ENCODE measurements at regions not wholly inside any gene's neighbourhood (a gene's known extent, or its start where the extent isn't known, plus 50 kb on each side); places are given as distances from the start of the nearest gene placed in this dataset.
"Not testable (repeated sequence)": the region's sequence is repeated elsewhere in the genome, so short reads cannot be mapped to it uniquely, and the experiment has no call there.

DNA sequence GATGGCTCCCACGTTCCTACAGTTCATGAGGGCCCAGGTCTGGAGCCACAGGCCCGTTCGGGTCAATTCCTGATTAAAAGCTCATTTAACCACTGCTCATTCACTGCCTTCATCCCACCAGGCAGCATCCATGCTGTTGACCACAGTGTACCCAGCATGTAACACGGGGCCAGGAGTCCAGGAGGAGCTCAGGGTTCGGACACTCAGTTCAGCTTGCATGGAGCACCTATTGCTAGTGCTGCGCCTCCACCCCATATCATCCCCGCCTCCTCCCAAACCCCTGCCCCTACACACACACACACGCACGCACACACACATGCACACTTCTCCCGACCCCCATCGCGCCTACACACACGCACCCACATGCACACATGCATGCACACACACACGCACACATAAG lies 72.9 kb upstream of the SNTG2 start:
- no peak for DNase-seq

DNA sequence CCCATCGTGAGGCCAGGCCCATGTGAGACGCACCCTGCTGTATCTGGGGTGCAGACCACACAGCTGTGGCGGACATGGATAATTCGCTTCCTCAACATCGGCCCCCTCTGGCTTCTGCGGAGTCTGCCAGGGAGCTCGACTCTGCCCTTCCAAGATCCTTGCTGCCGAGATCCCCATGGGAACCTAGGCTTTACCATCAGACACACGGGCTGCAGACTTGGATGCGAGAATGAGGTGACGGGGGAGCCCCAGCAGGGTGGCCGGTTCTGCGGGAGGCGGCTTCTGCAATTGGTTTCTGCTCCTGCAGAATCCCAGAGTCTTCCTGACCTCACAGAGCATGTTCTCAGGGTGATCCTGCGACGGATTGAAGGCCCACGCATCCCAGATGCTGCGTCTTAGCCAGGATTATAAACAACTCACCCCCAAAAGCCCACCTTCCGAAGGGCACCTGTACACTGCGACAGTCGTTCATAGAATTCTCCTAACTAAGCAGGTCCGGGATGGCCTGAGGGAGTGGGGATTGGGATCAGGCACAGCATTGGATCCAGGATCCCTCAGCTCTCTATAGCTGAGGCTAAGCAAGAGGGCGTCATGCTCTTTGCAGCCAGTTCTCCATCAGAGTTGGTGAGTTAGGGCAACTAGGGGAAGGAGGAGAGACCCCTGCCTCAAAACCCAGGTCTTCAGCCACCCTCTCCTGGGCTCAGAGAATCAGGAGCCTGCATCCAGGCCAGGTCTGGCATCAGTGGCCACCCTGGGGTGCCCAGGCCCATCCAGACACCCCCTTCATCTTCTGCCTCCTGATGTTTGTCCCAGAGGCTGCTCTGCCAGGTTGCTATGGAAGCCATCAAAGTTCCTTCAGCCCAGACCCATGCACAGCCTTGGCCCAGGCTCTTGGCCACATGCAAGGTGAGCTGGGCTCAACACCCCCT lies 74.7 kb upstream of the SNTG2 start:
- DNase-seq: no peak

DNA sequence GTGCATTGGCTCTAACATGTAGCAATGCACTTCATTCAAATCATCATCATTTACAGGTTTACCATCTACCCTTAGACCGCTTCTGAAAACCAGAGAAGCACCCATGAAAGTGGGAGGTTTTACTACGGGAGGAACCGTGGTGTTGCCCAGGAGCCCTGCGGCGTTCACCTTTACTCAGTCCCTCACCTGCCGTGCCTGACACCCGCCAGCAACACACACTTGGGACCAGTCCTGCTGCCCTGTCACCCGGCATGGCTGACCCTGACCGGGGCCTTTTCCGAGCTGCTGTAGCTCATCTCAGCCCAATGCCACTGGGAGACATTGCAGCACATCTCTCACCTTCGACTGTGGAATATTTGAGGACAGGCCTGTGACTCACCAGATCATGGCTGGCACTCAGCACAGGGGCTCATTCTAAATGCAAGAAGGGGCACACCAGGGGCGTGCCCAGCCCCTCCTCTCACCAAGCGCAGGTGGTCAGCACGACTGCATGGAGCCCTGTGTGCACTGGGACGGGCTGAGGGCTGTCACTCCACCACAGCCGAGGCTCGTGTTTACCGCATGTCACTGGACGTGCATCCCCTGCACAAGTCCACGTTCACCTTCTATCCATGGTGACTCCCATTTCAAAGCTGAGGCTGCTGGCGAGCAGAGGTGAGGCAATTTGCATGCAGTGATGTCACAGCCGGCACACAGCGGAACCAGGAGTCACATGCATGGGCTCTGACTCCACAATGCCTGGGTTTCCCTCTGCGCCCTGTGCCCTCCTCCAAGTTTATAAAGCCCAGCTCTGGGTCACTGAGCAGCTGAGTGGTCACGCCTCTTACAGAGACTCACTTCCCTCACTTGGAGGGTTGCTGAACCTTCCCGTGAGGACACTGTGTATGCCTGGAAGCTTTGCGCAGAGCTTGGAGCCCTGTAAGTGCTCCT lies 76.7 kb upstream of the SNTG2 start:
- DNase-seq: no peak

DNA sequence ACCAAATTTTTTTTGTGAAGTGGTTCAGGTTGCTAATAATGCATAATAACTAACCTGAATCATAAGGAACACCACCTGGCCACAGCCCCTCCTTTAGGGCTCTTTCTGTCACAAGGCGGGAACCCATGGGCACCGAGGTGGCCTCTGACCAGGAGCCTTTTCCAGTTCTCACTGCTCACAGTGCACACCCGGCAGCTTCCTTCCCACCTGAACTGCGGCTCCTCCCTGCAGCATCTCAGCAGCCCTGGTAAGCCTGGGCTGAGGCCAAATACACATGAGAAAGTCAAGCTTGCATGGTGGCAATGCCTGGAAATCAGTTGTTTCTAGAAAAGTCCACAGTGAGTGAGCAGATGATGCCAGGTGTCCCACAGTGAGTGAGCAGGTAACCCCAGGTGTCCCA lies 77.6 kb upstream of the SNTG2 start:
- DNase-seq: no peak

DNA sequence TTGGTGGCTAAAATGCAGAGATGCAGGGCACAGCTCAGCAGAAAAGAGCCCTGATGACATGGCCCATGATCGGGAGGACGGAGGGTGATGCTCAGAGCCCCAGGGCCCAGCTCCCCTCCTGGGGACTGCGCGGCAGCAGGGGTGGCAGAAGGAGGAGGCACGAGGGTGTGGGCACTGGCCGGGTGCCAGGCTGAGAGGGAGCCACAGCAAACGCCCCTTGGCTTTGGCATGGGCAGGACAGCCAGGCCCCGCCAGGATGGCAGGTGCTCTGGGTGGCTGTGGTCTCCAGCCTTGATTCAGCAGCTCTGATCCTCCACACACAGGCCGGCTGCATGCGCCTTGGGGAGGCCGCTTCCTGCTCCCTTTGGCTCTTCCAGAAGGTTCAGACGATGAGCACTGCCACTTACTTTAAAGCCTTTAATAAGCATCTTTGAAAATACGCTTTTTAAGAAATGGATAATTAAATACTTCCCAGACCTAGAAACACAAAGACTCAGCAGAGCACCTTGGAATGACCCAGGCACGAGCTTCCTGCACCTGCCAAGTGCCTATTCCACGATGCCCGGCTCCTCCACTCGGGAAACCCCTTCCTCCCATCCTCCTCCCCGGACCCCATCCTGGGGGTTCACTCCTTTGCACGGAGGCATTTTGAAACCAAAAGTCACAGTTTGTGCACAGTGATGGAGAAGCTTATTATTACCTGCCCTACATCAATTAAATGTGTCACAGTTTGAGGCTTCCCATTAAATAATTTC lies 78.5 kb upstream of the SNTG2 start:
- DNase-seq: no peak

DNA sequence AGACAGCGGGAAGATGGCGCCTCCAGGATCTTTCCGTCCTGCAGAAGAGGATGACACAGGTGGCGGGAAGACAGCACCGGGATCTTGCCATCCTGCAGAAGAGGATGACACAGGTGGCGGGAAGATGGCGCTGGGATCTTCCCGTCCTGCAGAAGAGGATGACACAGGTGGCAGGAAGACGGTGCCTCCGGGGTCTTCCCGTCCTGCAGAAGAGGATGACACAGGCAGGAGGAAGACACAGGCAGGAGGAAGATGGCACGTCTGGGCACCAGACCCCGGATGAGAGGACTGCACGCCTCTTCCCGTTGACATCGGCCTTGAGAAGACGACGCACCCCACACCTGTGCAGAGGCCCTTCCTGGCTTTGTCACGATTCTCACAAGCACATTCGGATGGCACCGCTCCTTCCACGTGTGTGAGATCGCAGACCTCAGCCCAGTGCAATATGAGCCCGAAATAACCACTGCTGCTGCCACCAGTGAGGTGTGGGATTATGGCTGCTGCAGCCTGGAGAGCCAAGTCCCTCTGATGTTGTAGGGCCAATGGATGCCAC lies 79.4 kb upstream of the SNTG2 start:
- no peak for DNase-seq

DNA sequence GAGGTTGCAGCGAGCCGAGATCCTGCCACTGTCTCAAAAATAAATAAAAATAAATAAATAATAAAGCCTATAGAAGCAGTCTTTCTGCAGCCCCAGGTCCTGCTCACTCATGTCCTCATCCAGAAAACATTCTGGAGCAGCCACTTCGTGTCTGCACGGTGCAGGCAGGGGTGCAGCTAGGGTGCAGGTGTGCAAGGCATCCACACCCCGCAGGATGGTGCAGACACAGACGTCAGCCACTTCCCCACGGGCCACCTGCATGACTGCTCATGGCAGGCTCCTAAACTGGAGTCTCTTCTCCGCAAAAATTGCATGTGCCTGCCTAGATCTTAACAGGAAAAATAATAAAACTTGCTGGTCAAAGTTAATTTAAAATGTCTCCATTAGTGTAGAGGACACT lies 80.2 kb upstream of the SNTG2 start:
- DNase-seq: no peak

DNA sequence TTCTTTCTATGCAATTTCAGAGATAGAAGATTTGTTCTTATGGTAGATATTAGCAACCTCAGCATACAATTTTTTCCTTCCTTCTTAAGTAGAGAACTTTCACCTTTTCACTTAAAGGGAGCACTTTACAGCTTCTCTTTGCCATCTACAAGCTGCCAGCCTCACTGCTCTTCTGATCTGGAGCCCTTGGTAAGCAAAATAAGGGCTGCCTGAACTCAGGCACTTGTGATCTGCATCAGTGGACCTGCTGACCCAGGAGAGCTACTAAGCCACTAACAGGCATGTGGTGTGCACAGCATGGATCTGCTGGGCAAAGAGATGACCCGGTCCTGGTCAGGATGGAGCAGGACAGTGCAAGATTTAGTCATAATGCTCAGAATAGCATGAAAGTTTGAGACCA lies 80.8 kb upstream of the SNTG2 start:
- DNase-seq: no peak

DNA sequence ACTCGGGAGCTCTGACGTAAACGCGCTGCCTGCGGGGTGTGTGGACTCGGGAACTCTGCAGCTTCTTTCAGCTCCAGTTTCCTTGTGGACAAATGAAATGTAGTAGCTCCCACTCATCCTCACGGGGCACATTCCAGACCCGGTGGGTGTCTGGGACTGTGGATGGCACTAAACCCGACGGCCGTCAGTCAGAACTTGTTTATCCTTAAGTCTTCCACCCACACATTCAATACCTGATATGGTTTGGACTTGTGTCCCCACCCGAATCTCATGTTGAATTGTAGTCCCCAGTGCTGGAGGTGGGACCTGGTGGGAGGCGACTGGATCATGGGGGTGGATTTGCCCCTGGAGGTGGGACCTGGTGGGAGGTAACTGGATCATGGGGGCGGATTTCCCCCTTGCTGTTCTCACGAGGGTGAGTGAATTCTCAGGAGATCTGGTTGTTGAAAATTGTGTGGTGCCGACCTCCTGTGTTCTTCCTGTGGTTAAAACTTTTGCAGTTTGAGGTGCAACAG lies 81.2 kb upstream of the SNTG2 start:
- DNase-seq: no peak

DNA sequence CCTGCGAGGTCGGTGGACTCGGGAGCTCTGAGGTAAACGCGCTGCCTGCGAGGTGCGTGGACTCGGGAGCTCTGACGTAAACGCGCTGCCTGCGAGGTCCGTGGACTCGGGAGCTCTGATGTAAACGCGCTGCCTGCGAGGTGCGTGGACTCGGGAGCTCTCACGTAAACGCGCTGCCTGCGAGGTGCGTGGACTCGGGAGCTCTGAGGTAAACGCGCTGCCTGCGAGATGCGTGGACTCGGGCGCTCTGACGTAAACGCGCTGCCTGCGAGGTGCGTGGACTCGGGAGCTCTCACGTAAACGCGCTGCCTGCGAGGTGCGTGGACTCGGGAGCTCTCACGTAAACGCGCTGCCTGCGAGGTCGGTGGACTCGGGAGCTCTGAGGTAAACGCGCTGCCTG lies 81.8 kb upstream of the SNTG2 start:
- not testable (repeated sequence) for DNase-seq

DNA sequence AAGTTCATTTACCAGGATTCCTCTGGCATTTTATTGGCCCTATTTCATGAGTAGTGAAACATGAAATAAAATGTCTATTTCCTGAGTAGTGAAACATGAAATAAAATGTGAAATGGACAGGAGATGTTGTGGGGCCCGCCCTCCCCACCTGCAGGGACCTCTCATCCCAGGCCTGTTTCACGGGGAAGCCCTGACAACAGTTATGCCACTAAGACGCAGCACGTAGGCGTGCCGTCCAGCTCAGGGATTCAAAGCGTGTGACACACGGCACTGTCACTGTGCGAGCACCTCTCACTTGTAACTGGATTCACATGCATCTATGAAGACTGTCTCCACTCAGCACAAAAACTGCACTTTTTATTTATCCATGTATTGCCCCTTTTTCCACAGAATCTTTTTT lies 83.4 kb upstream of the SNTG2 start:
- no peak for DNase-seq

DNA sequence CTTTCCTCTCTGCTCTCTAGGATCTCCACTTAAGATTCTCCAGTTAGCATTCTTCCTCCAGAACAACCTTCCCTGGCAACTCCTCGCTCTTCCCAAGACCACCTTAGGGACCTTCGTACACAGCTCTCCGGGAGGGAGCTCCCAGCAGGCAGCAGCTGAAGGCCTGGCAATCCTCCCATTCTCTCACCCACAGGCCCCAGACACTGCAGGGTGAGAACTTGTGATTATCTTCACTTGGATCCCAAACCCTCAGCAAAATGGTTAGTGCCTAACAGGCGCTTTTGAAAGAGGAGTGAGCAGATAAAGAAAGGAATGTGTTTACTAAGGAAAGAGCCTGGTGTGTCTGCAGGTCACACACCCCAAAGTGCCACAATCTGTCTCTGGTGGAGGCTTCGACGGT lies 83.8 kb upstream of the SNTG2 start:
- no peak for DNase-seq

DNA sequence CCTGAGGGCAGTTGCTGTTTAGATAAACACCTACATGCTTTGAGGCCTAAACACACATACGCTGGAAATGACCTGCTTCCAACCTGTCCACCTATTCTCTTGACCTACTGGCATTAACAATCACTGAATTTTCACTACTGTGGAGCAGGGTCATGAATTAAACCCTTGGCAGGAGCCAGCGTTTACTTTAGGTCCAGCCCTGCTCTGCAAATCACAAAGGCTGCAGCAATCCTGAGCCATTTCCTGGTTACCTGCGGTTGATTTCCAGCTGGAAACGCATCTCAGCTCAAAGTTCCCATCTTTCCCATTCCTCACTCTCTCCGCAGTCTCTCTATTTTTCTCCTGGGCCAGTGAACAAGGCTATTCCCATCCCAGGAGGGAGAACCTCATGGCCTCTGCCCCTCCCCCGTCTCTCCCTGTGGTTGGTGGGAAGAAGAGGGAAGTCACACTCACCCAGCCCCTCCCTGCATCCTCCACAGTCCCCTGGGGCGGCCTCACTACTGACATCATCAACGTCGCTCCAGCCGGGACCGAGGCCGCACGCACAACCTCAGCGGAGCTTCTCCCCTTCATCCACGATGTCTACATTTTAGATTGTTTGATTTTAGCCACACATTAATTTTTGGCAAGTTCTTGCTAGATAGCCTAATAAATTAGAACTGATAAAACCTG lies 84.5 kb upstream of the SNTG2 start:
- DNase-seq: no peak

DNA sequence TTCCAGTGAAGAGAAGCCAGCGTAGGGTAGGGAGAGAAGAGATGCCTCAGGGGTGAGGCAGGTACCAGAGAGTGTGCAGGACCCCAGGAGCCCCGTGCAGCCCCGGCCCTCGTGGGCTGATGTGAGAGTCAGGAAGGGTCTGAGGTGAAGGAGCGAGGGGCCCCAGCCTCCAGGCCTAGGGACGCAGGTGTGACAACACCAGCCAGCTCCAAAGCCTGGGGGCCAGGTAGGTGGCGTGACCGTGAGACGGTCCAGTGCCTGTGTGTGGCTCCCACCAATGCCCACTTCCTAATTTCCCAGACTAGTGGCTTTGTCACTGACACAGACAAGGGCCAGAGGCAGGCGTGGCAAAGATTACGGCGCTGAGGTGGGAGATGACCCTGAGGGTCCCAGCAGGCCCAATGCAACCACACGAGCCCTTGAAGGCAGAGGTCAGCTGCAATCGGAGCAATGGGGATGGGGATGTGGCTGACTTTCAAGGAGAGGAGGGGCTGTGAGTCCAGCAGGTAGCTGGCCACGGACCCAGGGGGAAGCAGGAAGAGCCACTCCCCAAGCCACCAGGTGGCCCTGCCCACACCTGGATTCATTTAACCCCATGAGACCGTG lies 86.0 kb upstream of the SNTG2 start:
- DNase-seq: no peak

DNA sequence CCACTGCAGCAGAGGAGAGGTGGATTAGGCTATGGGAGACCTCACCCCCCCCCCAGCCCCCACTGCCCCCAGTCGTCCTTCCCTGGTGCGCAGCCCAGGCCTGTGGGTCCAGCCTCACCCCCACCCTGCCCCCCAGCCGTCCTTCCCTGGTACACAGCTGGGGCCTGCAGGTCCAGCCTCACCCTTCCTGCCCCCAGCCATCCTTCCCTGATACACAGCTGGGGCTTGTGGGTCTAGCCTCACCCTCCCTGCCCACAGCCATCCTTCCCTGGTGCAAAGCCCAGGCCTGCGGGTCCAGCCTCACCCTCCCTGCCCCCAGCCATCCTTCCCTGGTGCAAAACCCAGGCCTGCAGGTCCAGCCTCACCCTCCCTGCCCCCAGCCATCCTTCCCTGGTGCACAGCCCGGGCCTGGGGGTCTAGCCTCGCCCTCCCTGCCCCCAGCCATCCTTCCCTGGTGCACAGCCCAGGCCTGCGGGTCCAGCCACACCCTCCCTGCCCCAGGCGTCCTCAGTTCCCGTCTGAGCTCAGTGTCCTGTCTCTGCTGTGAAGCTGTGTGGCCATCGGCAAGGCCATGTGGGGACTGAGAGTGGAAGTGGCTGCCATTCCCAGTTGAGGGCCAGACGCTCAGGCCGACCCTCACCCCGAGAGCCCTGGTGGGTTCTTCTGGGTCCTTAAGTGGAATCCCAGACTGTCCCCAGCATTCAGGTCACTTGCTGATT lies 86.8 kb upstream of the SNTG2 start:
- DNase-seq: no peak

DNA sequence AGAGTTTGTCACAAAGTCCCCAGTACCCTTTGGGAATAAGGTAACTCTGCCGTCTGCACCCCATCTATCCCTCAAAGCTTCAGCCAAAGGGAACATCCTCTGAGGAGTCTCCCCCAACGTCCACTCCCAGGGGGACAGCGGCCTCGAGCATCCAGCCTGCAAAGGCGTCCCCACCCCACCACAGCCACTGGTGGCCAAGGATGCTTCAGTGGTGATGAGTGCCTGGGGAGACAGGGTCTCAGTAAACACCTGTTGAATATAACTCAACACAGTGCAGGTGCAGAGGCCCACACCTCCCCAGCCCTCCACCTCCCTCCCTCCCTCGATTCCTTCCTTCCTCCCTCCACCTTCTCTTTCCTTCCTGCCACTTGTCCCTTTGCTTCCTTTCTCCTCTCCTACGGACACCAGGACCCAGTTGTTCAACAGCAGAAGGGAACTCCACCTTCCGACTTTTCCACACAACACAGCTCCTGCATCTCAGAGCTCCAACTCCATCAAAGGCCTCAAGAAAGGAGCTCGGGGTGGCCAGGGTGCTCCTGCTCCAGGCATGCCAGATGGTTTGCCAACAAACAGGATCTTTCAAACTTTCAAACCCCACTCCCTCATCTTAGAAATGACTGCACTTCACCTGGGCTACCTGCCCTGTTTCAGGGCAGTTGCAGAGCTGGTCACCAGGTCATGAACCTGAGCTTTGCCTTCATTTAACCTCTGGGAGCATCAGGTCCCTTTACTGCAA lies 87.8 kb upstream of the SNTG2 start:
- no peak for DNase-seq

DNA sequence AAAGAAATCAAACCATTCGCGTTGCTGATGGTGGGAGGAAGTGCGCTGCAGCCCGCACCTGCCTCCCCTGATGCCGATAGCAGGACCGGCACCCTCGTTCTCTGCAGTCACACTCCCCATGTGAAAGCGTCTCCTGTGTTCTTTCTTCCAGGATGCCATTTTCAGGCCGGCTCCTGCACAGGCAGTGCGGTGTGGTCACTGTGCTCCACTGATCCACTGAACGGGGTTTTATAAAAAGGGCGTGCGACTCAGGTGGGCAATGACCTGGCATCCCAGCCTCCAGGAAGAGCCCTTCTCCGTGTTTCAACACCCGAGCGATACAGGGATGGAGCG lies 88.3 kb upstream of the SNTG2 start:
- no peak for DNase-seq

DNA sequence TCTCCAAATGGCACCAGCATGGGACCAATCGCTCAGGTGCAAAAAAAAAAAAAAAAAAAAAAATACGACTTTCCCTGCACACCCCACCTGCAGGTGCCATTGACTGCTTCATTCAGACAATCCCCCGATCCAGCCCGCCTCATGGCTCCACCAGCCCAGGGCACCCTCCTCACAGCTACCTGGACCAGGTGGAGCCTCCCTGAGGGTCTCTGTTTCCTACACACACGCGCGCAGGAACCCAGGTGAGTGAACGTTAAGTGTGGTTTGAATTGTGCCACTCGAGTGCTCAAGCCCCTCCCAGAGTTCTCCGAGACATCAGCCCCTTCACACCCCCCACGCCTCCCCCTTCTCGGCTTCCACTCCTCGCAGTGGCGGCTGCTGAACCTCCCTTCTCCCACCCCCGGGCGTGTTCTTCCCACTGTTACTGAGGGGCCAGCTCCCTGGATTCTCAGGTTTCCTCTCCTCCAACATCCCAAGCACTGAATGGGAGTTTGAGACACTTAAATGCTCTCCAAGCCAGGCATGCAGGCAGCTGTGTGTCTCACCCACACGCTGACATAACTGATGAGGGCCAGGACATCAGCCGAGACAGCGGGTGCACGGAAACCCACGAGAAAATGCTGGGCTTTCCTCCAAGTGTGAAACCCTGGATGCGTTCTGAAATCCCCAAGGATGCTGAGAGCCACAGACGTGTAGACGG lies 88.8 kb upstream of the SNTG2 start:
- DNase-seq: no peak

DNA sequence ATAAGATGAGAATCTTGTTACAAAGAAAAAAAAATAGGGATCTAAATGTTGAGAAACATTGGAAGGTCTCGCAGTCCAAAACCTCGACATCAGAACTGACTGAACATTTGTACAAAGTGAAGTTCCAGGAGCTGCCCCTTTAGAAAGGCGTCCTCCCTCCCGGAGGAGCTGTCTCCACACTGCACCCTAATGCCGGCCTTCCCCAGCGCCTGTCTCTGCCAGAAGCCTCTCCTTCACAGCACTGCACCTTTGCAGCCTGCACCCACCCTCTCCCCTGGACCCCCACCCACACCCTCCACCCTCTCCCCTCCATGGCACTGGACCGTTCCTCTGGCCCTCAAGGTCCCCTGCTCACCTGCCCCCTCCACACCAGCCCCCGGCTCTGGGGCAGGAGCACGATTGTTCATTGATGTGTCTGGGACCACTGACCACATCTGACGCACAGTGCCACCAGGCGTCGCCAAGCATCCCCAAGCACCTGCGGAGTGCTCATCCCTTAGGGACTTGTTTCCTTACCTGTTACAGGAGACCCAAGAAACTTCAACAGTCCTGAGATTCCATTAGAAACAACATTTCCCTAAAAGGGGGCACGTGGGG lies 90.3 kb upstream of the SNTG2 start:
- no peak for DNase-seq
